ENCODE measurements at regions not wholly inside any gene's neighbourhood (a gene's known extent, or its start where the extent isn't known, plus 50 kb on each side); places are given as distances from the start of the nearest gene placed in this dataset.

- Histone ChIP-seq H3K4me3 (no peak overlapping the region), H3K36me3 (replicated peaks; ENCODE audit: insufficient read depth, low read depth) (no peaks in the 10 kb centered on the region), H3K9me2 (replicated peaks; ENCODE audit: insufficient read depth) (no peaks in the 10 kb centered on the region), H4K20me1 (ENCODE audit: insufficient read depth, poor library complexity, severe bottlenecking) (no peaks in the 10 kb centered on the region), H3K9me3 (ENCODE audit: low read depth) (no peaks in the 10 kb centered on the region), H2AFZ (no peak overlapping the region), H3K27me3 (no peaks in the 10 kb centered on the region), H3K4me1 (ENCODE audit: insufficient read depth) (peaks cover 16% of the 10 kb centered on the region), H3K27ac (peak overlapping the region; percentile 18), H3K79me2 (no peaks in the 10 kb centered on the region), H3K4me2 (no peak overlapping the region)
- TF ChIP-seq EZH2 (IDR thresholded peaks at IDR 0.05; ENCODE audit: borderline replicate concordance) (no peak), EZH2phosphoT487 (IDR thresholded peaks at IDR 0.05; ENCODE audit: low read depth, severe bottlenecking, unreplicated experiment) (no peak), CTCF (IDR thresholded peaks at IDR 0.05; ENCODE audit: poor library complexity) (no peak)
- peak; percentile 70 for DNase-seq (ENCODE audit: low spot score)
- 67% methylated on average over 3 of the region's 3 CpGs for WGBS (ENCODE audit: low lambda C conversion rate, missing lambda C conversion rate)
Measured at GRCh38 chr6:80457439-80457933, 351.0 kb downstream of the BCKDHB start.

- 92% methylated on average over 3 of the region's 3 CpGs for WGBS (ENCODE audit: low lambda C conversion rate, missing lambda C conversion rate)
- peak overlapping the region; percentile 24 for H3K27ac ChIP-seq
- no peak for DNase-seq (ENCODE audit: low spot score)
Measured at GRCh38 chr6:80456724-80457438, 350.4 kb downstream of the BCKDHB start.

GRCh38 chr6:80454661-80455365 is 348.3 kb downstream of the BCKDHB start:
- Histone ChIP-seq H3K4me1 (ENCODE audit: insufficient read depth) (peaks cover 7% of the 10 kb centered on the region), H3K4me3 (no peak overlapping the region), H3K9me2 (replicated peaks; ENCODE audit: insufficient read depth) (no peaks in the 10 kb centered on the region), H3K27ac (no peak overlapping the region), H4K20me1 (ENCODE audit: insufficient read depth, poor library complexity, severe bottlenecking) (no peaks in the 10 kb centered on the region), H2AFZ (no peak overlapping the region), H3K79me2 (no peaks in the 10 kb centered on the region), H3K4me2 (no peak overlapping the region), H3K27me3 (no peaks in the 10 kb centered on the region), H3K9me3 (ENCODE audit: low read depth) (no peaks in the 10 kb centered on the region), H3K36me3 (replicated peaks; ENCODE audit: insufficient read depth, low read depth) (no peaks in the 10 kb centered on the region)
- 87% methylated on average over 4 of the region's 4 CpGs for WGBS (ENCODE audit: low lambda C conversion rate, missing lambda C conversion rate)
- TF ChIP-seq EZH2 (IDR thresholded peaks at IDR 0.05; ENCODE audit: borderline replicate concordance) = no peak
- no peak for TF ChIP-seq CTCF (IDR thresholded peaks at IDR 0.05; ENCODE audit: poor library complexity)
- DNase-seq (ENCODE audit: low spot score) = no peak

More at GRCh38 chr6:80456724-80457438, 350.4 kb downstream of the BCKDHB start:
- no peak overlapping the region for H3K4me2 ChIP-seq
- H3K27me3 ChIP-seq = no peaks in the 10 kb centered on the region
- H3K9me2 ChIP-seq (replicated peaks; ENCODE audit: insufficient read depth) = no peaks in the 10 kb centered on the region
- no peaks in the 10 kb centered on the region for H4K20me1 ChIP-seq (ENCODE audit: insufficient read depth, poor library complexity, severe bottlenecking)
- H3K79me2 ChIP-seq = no peaks in the 10 kb centered on the region
- H3K4me1 ChIP-seq (ENCODE audit: insufficient read depth) = peaks cover 16% of the 10 kb centered on the region
- no peak overlapping the region for H3K4me3 ChIP-seq
- H3K9me3 ChIP-seq (ENCODE audit: low read depth) = no peaks in the 10 kb centered on the region
- TF ChIP-seq CTCF (IDR thresholded peaks at IDR 0.05; ENCODE audit: poor library complexity) = no peak
- TF ChIP-seq EZH2 (IDR thresholded peaks at IDR 0.05; ENCODE audit: borderline replicate concordance) = no peak
- TF ChIP-seq EZH2phosphoT487 (IDR thresholded peaks at IDR 0.05; ENCODE audit: low read depth, severe bottlenecking, unreplicated experiment) = no peak
- H3K36me3 ChIP-seq (replicated peaks; ENCODE audit: insufficient read depth, low read depth) = no peaks in the 10 kb centered on the region
- no peak overlapping the region for H2AFZ ChIP-seq

Measured in hepatocyte (in vitro differentiated cells).